Upper lobe of left lung (tissue), 4 donors: ENCODE measurements at regions not wholly inside any gene's neighbourhood (a gene's known extent, or its start where the extent isn't known, plus 50 kb on each side); places are given as distances from the start of the nearest gene placed in this dataset.

ENCODE experiments used
- CTCF ChIP-seq, 6 experiments: fragments of 450-650 bp in 4 of 6; fragments of 200-600 bp in 2 of 6; sonication (generic) in 2 of 6; IDR thresholded peaks; one replicate each; pipeline ENCODE4 v1.5.1; 2016 to 2019; ENCODE audit warnings: antibody characterized with exemption in 6 of 6
- POLR2A ChIP-seq, 4 donors: fragments of 450-650 bp; IDR thresholded peaks; one replicate each; pipeline ENCODE4 v1.5.1; 2016 to 2017; ENCODE audit warnings: antibody characterized with exemption in 4 of 4, mild to moderate bottlenecking in 2 of 4
- POLR2AphosphoS5 ChIP-seq, 2 donors: sonication (generic); formaldehyde crosslinking; IDR thresholded peaks; one replicate each; pipeline ENCODE4 v1.5.1; 2017; ENCODE audit warnings: antibody characterized with exemption in 2 of 2

GRCh38 chr5:174301848-174302625, 256.5 kb downstream of the NSG2 start:
- TF ChIP-seq CTCF (IDR thresholded peaks at IDR 0.05) (no peak), POLR2A (IDR thresholded peaks at IDR 0.05) (no peak), POLR2AphosphoS5 (IDR thresholded peaks at IDR 0.05) (no peak)
